MCF 10A (cell line): ENCODE measurements at regions not wholly inside any gene's neighbourhood (a gene's known extent, or its start where the extent isn't known, plus 50 kb on each side); places are given as distances from the start of the nearest gene placed in this dataset.

Experiments
- BruUV-seq: library from RNA; stranded (reverse); fragments of 400-500 nt; replicated peaks from 2 replicates; lab custom pipeline; 2021; lab: Mats Ljungman, UMichigan
- CTCF ChIA-PET: fragments of 300-600 bp; sonication (Branson Sonifier 250); formaldehyde crosslinking; extraction: SDS; loops from one replicate; lab custom pipeline; 2021; ENCODE audit warnings: antibody characterized with exemption, inconsistent platforms; lab: Yijun Ruan, JAX
- POLR2A ChIA-PET: fragments of 300-600, 350-650 bp; sonication (Branson Sonifier 250); formaldehyde crosslinking; extraction: SDS; loops from one replicate; lab custom pipeline; 2020; ENCODE audit warnings: antibody characterized with exemption, inconsistent platforms; lab: Yijun Ruan, JAX
- DNase-seq: peaks from one replicate; pipeline ENCODE4 v3.0.0-alpha.2; 2018; ENCODE audit not compliant: unreplicated experiment
- H3K27ac Mint-ChIP-seq: one replicate; pipeline ENCODE4 v1.8.0; 2022; ENCODE audit warnings: mild to moderate bottlenecking, low read depth, mixed read lengths; ENCODE audit not compliant: unreplicated experiment
- H3K27me3 Mint-ChIP-seq: one replicate; pipeline ENCODE4 v1.8.0; 2022; ENCODE audit warnings: mixed read lengths; ENCODE audit not compliant: insufficient read depth, unreplicated experiment
- H3K36me3 Mint-ChIP-seq: one replicate; pipeline ENCODE4 v1.8.0; 2022; ENCODE audit warnings: mild to moderate bottlenecking, moderate library complexity, mixed read lengths; ENCODE audit not compliant: insufficient read depth, unreplicated experiment
- H3K4me1 Mint-ChIP-seq: one replicate; pipeline ENCODE4 v1.8.0; 2022; ENCODE audit warnings: mixed read lengths; ENCODE audit not compliant: insufficient read depth, unreplicated experiment
- H3K4me3 Mint-ChIP-seq: one replicate; pipeline ENCODE4 v1.8.0; 2022; ENCODE audit warnings: mild to moderate bottlenecking, moderate library complexity, mixed read lengths; ENCODE audit not compliant: unreplicated experiment
- H3K9me3 Mint-ChIP-seq: one replicate; pipeline ENCODE4 v1.8.0; 2022; ENCODE audit warnings: mixed read lengths; ENCODE audit not compliant: unreplicated experiment
- intact Hi-C: fragments of 100-400 bp; cut with micrococcal nuclease; formaldehyde crosslinking; loops from 2 replicates; pipeline ENCODE4 v1.14.1; 2022
- TF ChIP-seq, protein P1 (sequence below): fragments of 200-600 bp; IDR thresholded peaks from one replicate; pipeline ENCODE4 v1.8.0; 2022; ENCODE audit warnings: antibody characterized with exemption, mild to moderate bottlenecking; ENCODE audit not compliant: unreplicated experiment

DNA sequence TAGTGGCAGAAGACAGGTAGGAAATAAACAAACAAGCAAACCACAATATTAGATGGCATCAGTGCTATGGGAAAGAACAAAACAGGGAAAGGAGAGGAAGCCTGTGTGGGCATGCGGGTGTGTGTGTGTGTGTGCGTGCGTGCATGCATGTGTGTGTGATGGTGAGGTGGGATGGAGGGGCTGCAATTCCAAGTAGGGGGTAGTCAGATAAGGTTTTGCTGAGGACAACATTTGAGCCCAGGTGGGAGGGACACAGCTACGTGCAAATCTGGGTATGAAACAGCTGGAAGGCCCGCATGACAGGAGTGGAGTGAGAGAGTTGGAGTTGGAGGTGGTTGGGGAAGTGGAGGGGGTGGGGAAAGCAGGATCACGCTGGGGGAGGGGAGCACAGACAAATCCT is 121.0 kb upstream of the PARD3 start:
- Mint-ChIP-seq H3K4me3 (no peak overlapping the region), H3K36me3 (peaks cover 6% of the 10 kb centered on the region), H3K9me3 (peaks cover 7% of the 10 kb centered on the region), H3K27me3 (no peaks in the 10 kb centered on the region), H3K27ac (no peak overlapping the region), H3K4me1 (peaks cover 6% of the 10 kb centered on the region)
- BruUV-seq = no TSS peak
- ChIA-PET CTCF (interaction anchor here (0.6 kb wide), 1 partner anchor 47 kb away, joined by 4 read pairs; no protein-coding TSS in a partner anchor), POLR2A (no interaction called here)
- TF ChIP-seq, protein P1, sequence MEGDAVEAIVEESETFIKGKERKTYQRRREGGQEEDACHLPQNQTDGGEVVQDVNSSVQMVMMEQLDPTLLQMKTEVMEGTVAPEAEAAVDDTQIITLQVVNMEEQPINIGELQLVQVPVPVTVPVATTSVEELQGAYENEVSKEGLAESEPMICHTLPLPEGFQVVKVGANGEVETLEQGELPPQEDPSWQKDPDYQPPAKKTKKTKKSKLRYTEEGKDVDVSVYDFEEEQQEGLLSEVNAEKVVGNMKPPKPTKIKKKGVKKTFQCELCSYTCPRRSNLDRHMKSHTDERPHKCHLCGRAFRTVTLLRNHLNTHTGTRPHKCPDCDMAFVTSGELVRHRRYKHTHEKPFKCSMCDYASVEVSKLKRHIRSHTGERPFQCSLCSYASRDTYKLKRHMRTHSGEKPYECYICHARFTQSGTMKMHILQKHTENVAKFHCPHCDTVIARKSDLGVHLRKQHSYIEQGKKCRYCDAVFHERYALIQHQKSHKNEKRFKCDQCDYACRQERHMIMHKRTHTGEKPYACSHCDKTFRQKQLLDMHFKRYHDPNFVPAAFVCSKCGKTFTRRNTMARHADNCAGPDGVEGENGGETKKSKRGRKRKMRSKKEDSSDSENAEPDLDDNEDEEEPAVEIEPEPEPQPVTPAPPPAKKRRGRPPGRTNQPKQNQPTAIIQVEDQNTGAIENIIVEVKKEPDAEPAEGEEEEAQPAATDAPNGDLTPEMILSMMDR = no peak
- intact Hi-C loops = no loop called here
- DNase-seq = no peak

DNA sequence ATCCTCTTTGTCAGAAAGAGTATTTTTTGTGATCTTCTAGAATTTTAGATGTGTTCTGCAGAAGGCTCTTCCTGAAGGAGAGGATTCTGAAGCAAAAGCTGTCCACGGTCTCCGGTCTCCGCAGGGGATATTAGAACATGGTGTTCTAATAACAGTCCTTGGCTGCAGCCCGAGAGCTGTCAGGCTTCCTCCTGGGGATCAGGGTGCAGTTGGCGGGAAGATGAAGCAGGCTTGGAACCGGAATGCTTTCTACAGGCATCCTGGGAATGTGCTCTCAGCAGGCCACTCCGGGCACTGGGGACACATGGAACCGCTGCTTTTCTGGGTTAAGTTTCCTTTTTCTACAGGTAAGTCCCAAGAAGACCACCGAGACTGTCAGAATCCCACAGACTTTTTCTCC is 118.6 kb upstream of the PARD3 start:
- TF ChIP-seq, protein P1 = no peak
- H3K27ac Mint-ChIP-seq = no peak overlapping the region
- no peaks in the 10 kb centered on the region for H3K9me3 Mint-ChIP-seq
- DNase-seq = no peak
- no peaks in the 10 kb centered on the region for H3K36me3 Mint-ChIP-seq
- no peak overlapping the region for H3K4me3 Mint-ChIP-seq
- no peaks in the 10 kb centered on the region for H3K27me3 Mint-ChIP-seq
- ChIA-PET POLR2A (no interaction called here), CTCF (no interaction called here)
- no TSS peak for BruUV-seq
- intact Hi-C loops = no loop called here
- H3K4me1 Mint-ChIP-seq = peaks cover 5% of the 10 kb centered on the region

DNA sequence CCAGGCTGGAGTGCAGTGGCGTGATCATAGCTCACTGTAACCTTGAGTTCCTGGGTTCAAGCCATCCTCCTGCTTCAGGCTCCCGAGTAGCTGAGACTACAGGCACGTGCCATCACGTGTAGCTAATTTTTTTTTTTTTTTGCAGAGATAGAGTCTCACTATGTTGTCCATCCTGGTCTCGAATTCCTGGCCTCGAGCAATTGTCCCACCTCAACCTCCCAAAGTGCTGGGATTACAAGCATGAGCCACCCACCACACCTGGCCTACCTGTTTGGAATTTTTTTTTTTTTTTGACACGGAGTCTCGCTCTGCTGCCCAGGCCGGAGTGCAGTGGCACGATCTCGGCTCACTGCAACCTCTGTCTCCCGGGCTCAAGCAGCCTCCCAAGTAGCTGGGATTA is 117.1 kb upstream of the PARD3 start:
- CTCF ChIA-PET = no interaction called here
- Mint-ChIP-seq H3K4me1 (no peaks in the 10 kb centered on the region), H3K36me3 (no peaks in the 10 kb centered on the region), H3K27me3 (no peaks in the 10 kb centered on the region), H3K9me3 (no peaks in the 10 kb centered on the region), H3K27ac (no peak overlapping the region), H3K4me3 (no peak overlapping the region)
- no TSS peak for BruUV-seq
- POLR2A ChIA-PET = no interaction called here
- TF ChIP-seq, protein P1 = no peak
- DNase-seq = no peak
- intact Hi-C loops = no loop called here

GRCh38 chr10:34931216-34931615 is 116.1 kb upstream of the PARD3 start:
- Mint-ChIP-seq H3K27me3 (no peaks in the 10 kb centered on the region), H3K9me3 (no peaks in the 10 kb centered on the region), H3K27ac (no peak overlapping the region), H3K36me3 (no peaks in the 10 kb centered on the region), H3K4me3 (no peak overlapping the region), H3K4me1 (no peaks in the 10 kb centered on the region)
- no TSS peak for BruUV-seq
- no peak for DNase-seq
- POLR2A ChIA-PET = interaction anchor here (0.6 kb wide), 1 partner anchor 122 kb away, joined by 3 read pairs; no protein-coding TSS in a partner anchor
- CTCF ChIA-PET = no interaction called here
- TF ChIP-seq, protein P1 = no peak
- intact Hi-C loops = no loop called here
